GM12874 (cell line): ENCODE measurements at regions not wholly inside any gene's neighbourhood (a gene's known extent, or its start where the extent isn't known, plus 50 kb on each side); places are given as distances from the start of the nearest gene placed in this dataset.

ENCODE experiments used
- CTCF ChIP-seq: IDR thresholded peaks from 2 replicates; pipeline ENCODE4 v1.5.1; 2011; ENCODE audit warnings: low read depth, mild to moderate bottlenecking, control low read depth, low read length, moderate library complexity; ENCODE audit not compliant: insufficient read depth

GRCh38 chr10:1869861-1870260 lies 132.5 kb upstream of the ADARB2 start:
- TF ChIP-seq CTCF, result no peak

DNA sequence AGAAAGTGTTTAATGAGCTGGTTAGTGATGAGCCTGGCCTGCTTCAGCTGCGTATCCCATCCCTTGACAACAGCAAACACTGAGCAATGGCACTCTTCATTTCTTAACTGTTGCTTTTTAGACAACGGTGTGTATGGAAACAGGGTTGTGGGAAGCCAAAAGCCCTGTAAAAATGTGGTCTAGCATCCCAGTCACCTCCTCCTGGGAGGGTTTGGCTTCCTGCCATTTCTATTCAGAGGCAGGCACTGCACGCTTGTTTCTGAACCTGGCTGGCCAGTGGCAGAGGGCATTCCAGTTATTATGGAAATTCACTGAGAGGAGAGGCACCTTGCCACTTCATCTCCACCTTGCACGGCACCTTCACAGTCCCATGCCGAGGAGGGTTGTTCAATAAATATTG lies 123.0 kb upstream of the ADARB2 start:
- no peak for TF ChIP-seq CTCF

DNA sequence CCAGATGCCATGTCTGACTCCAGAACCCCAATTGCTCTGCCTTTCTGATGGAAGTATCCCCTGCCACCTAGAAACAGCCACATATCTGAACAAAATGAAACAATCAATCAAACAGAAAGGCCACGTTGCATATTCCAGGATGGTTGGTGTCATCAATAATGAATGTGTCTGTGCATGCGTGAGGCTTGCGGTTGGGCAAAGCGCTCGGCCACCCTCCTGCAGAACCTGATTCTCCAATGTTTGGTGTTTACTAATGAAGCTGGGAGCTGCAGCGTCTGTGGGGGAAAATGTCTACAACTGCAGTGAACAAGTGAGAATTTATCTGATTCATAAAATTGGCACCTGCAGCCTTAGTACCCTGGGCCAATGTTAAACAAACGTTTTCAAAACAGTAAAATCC lies 121.2 kb upstream of the ADARB2 start:
- TF ChIP-seq CTCF, result no peak

DNA sequence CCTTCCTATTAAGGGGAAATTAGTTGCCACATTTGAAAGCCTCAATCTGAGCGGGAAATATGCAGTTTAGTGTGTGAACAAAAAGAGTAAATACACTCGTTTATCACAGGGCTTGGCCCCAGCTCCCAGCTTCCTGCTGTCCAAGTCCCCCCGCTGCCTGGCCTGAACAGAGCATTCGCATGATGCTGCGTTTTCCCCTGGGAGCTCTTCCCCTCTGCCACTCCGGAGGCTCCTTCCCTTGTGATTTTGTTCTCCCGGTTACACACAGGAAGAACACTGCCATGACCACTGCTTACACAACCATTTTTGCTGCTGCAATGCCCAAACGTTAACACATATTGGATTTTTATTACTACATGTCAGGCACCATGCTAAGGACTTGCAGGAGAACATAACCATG lies 120.7 kb upstream of the ADARB2 start:
- no peak for TF ChIP-seq CTCF

- TF ChIP-seq CTCF, result no peak
Measured at GRCh38 chr10:1855911-1856310, 118.6 kb upstream of the ADARB2 start.

DNA sequence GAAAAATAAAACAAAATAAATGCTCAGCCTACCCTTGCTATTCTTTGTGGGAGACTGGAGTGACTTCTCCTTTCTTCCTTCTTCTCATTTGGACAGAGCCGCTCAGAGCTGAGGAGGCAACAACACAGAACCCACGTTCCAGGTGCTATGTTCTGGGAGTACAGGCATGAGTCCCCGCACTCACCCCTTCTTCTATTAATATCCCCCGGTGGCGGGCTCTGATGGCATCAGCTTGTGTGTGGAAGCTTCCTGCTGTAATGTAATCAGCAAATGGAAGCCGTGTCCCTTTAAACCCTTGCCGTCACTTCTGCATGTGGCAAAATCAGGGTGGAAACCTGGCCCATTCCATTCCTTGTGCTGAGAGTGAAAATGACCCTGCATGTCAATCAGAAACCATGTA lies 116.9 kb upstream of the ADARB2 start:
- TF ChIP-seq CTCF, result no peak

DNA sequence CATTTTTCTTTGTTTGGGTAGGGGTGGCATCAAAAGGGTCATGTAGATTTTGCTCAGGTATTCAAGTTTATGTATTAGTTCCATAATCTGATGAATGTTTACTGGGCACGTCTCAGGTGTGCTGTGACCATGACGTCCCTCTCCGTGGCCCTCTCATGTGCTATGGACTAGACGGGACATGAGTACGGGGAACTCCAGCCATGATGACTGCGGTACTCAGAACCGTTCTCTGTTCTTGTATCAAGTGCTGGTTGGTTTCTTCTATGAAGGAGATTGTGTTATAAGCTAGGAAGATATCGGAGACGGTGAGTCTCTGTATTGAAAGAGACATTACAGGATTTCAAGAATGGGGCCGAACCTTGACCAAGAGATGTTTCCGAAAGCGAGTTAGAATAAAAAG lies 116.5 kb upstream of the ADARB2 start:
- TF ChIP-seq CTCF, result no peak

DNA sequence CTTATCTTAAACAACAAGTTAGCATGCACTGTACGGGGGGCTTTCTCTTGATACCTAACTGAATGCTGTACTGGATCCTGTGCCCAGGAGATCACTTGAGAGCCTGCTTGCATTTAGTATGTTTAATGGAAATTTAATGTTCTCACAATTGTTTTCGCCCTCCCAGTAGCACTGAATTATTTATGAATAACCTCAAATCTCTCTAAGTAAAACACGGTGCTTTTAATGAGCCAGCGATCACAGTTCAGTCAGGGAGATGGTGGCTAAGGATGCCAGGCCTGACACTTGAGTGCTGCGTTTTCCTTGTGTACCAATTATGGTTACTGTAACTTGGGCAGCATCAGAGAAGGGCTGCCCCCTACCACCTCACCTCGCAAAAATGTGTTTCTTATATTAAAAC lies 115.5 kb upstream of the ADARB2 start:
- no peak for TF ChIP-seq CTCF
